Osteoblast (primary cell): ENCODE measurements at regions not wholly inside any gene's neighbourhood (a gene's known extent, or its start where the extent isn't known, plus 50 kb on each side); places are given as distances from the start of the nearest gene placed in this dataset.

Experiments
- DNase-seq: peaks from one replicate; pipeline ENCODE4 v3.0.0; 2011; ENCODE audit warnings: low spot score, mixed read lengths; ENCODE audit not compliant: insufficient read length; ENCODE audit errors: missing footprints
- H2AFZ ChIP-seq: 2 replicates; pipeline ENCODE4 v1.6.0; 2011; ENCODE audit warnings: mild to moderate bottlenecking, low read length
- H3K27ac ChIP-seq: 2 replicates; pipeline ENCODE4 v1.5.1; 2011; ENCODE audit warnings: mild to moderate bottlenecking, low read depth, low read length, moderate library complexity
- H3K27me3 ChIP-seq: 2 replicates; pipeline ENCODE4 v1.6.0; 2012; ENCODE audit warnings: mild to moderate bottlenecking, control low read depth, inconsistent platforms, low read length, moderate library complexity; ENCODE audit not compliant: insufficient read depth
- H3K36me3 ChIP-seq: 2 replicates; pipeline ENCODE4 v1.5.1; 2011; ENCODE audit warnings: mild to moderate bottlenecking, low read length, control low read depth, moderate library complexity; ENCODE audit not compliant: insufficient read depth
- H3K4me1 ChIP-seq: 2 replicates; pipeline ENCODE4 v1.5.1; 2011; ENCODE audit warnings: mild to moderate bottlenecking, low read length, control low read depth, moderate library complexity; ENCODE audit not compliant: insufficient read depth
- H3K4me2 ChIP-seq: 2 replicates; pipeline ENCODE4 v1.6.0; 2011; ENCODE audit warnings: mild to moderate bottlenecking, low read length; ENCODE audit not compliant: insufficient read depth
- H3K4me3 ChIP-seq: fragments of 200-600 bp; sonication (generic); 3 replicates; pipeline ENCODE4 v1.5.1; 2012; ENCODE audit warnings: mild to moderate bottlenecking, low read length, inconsistent platforms; ENCODE audit not compliant: insufficient read depth
- H3K79me2 ChIP-seq: 2 replicates; pipeline ENCODE4 v1.6.0; 2012; ENCODE audit warnings: mild to moderate bottlenecking, low read length, control low read depth, inconsistent platforms; ENCODE audit not compliant: insufficient read depth
- H3K9me3 ChIP-seq: 2 replicates; pipeline ENCODE4 v1.5.1; 2011; ENCODE audit warnings: low read depth, low read length, control low read depth
- H4K20me1 ChIP-seq: 2 replicates; pipeline ENCODE4 v1.6.0; 2012; ENCODE audit warnings: mild to moderate bottlenecking, low read length, control low read depth; ENCODE audit not compliant: insufficient read depth
- TF ChIP-seq, protein P1 (sequence below): IDR thresholded peaks from 2 replicates; pipeline ENCODE4 v1.5.1; 2011; ENCODE audit warnings: mild to moderate bottlenecking, low read depth, low read length, moderate library complexity; ENCODE audit errors: extremely low read depth

DNA sequence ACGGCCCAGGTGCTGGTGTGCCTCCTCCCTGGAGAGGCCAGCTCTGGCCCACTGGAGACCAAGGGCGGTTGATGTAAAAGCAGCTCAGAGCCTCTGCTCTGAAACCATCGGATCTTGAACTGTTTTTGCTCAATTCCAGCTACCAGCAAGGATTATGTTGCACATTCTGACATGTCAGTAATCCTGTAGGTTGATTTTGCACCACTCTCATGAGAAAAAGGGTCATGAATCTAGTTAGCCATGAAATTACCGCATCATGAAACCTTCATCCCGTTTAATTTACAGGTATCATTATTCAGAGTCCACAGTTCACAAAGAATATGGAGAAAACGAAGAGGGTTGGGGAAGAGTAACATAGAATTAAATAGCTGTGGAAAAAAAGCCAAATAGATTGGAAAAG lies 120.4 kb upstream of the NSMCE3 start:
- no peaks in the 10 kb centered on the region for H3K36me3 ChIP-seq
- H3K79me2 ChIP-seq = no peaks in the 10 kb centered on the region

DNA sequence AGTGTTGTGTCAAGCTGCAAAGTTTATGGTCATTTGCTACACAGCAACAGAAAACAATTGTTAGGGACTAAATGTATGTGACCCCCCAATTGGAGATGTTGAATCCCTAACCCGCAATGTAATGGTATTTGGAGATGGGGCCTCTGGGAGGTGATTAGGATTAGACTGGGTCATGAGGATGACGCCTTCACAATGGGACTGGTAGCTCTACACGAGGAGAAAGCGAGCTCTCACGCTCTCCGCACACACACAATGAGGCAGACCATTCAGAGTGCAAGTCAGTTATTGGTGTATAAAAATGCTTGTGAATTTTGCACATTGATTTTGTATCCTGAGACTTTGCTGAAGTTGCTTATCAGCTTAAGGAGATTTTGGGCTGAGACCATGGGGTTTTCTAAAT lies 116.9 kb upstream of the NSMCE3 start:
- no peak overlapping the region for H3K4me3 ChIP-seq
- H3K9me3 ChIP-seq = no peaks in the 10 kb centered on the region
- H2AFZ ChIP-seq = no peak overlapping the region
- no peak overlapping the region for H3K4me2 ChIP-seq
- H3K27me3 ChIP-seq = no peaks in the 10 kb centered on the region
- no peaks in the 10 kb centered on the region for H3K4me1 ChIP-seq
- no peak overlapping the region for H3K27ac ChIP-seq
- H3K79me2 ChIP-seq = no peaks in the 10 kb centered on the region
- DNase-seq = no peak
- TF ChIP-seq, protein P1, sequence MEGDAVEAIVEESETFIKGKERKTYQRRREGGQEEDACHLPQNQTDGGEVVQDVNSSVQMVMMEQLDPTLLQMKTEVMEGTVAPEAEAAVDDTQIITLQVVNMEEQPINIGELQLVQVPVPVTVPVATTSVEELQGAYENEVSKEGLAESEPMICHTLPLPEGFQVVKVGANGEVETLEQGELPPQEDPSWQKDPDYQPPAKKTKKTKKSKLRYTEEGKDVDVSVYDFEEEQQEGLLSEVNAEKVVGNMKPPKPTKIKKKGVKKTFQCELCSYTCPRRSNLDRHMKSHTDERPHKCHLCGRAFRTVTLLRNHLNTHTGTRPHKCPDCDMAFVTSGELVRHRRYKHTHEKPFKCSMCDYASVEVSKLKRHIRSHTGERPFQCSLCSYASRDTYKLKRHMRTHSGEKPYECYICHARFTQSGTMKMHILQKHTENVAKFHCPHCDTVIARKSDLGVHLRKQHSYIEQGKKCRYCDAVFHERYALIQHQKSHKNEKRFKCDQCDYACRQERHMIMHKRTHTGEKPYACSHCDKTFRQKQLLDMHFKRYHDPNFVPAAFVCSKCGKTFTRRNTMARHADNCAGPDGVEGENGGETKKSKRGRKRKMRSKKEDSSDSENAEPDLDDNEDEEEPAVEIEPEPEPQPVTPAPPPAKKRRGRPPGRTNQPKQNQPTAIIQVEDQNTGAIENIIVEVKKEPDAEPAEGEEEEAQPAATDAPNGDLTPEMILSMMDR = no peak
- H4K20me1 ChIP-seq = no peaks in the 10 kb centered on the region
- H3K36me3 ChIP-seq = no peaks in the 10 kb centered on the region

More for the DNA sequence above, 120.4 kb upstream of the NSMCE3 start:
- no peaks in the 10 kb centered on the region for H3K4me1 ChIP-seq
- no peak for DNase-seq
- no peak overlapping the region for H3K4me3 ChIP-seq
- H2AFZ ChIP-seq = no peak overlapping the region
- H3K4me2 ChIP-seq = no peak overlapping the region
- H3K27me3 ChIP-seq = no peaks in the 10 kb centered on the region
- H3K27ac ChIP-seq = no peak overlapping the region
- TF ChIP-seq, protein P1 = no peak
- no peaks in the 10 kb centered on the region for H3K9me3 ChIP-seq
- no peaks in the 10 kb centered on the region for H4K20me1 ChIP-seq

DNA sequence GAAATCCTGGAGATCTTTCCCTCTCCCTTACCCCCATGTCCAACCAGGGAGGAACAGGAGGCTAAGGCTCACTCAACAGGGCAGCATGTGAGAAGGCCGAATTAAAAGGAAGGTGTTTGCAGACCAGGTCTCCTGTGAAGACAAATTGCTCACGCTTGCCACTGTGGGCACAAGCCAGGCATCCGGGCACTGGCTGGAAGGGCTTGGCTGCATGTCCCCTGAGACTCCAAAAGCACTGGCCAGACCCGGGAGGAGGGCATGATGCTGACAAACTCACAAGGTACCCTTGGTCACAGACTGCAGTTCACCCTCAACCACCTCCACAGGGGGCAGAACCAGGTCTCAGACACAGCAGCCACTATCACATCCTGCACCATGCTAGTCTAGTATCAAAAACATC lies 113.7 kb upstream of the NSMCE3 start:
- no peaks in the 10 kb centered on the region for H3K36me3 ChIP-seq
- no peak for DNase-seq
- H4K20me1 ChIP-seq = no peaks in the 10 kb centered on the region
- H3K79me2 ChIP-seq = no peaks in the 10 kb centered on the region
- no peaks in the 10 kb centered on the region for H3K9me3 ChIP-seq
- no peak overlapping the region for H3K4me3 ChIP-seq
- TF ChIP-seq, protein P1 = no peak
- H3K27ac ChIP-seq = no peak overlapping the region
- H3K27me3 ChIP-seq = no peaks in the 10 kb centered on the region
- H3K4me1 ChIP-seq = no peaks in the 10 kb centered on the region
- no peak overlapping the region for H2AFZ ChIP-seq
- H3K4me2 ChIP-seq = no peak overlapping the region

DNA sequence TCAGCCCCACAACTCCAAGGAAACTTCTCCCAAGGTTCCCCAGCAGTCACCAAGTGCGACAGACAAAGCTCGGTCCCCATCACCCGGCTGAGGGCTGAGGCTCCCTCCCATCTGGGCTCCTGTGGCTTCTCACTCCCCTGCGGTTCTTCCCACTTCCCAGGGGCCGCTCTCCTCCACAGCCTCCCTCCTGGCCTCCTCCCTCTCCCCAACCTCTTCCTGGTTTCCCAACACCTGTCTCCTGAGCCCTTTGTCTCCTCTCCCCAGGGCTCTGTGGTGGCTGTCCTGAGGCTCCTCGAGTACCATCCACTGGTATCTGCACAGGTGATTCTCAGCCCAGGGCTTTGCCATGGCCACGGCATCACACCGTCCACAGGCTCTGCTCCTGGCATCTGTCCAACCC lies 113.2 kb upstream of the NSMCE3 start:
- H2AFZ ChIP-seq = no peak overlapping the region

More for the DNA sequence above, 113.2 kb upstream of the NSMCE3 start:
- Histone ChIP-seq H3K9me3 (no peaks in the 10 kb centered on the region), H3K36me3 (no peaks in the 10 kb centered on the region), H3K27ac (no peak overlapping the region), H3K79me2 (no peaks in the 10 kb centered on the region), H3K27me3 (no peaks in the 10 kb centered on the region), H3K4me2 (no peak overlapping the region), H4K20me1 (no peaks in the 10 kb centered on the region), H3K4me3 (no peak overlapping the region), H3K4me1 (no peaks in the 10 kb centered on the region)
- TF ChIP-seq, protein P1 = no peak
- DNase-seq = no peak
